H1 (cell line): ENCODE measurements at regions not wholly inside any gene's neighbourhood (a gene's known extent, or its start where the extent isn't known, plus 50 kb on each side); places are given as distances from the start of the nearest gene placed in this dataset.
"Not testable (repeated sequence)": the region's sequence is repeated elsewhere in the genome, so short reads cannot be mapped to it uniquely, and the experiment has no call there.

Experiments used
- CTCF ChIA-PET: fragments of 300-600 bp; sonication (Branson Sonifier 250); formaldehyde crosslinking; loops from one replicate; lab custom pipeline; 2021; ENCODE audit not compliant: partially characterized antibody; lab: Charles Lee
- POLR2A ChIA-PET: fragments of 300-600 bp; sonication (Branson Sonifier 250); formaldehyde crosslinking; loops from one replicate; lab custom pipeline; 2021; ENCODE audit warnings: inconsistent platforms; ENCODE audit not compliant: partially characterized antibody; lab: Charles Lee
- DNase-seq, 2 experiments: peaks; one replicate each; pipeline versions ENCODE4 v3.0.0 to v3.0.0-alpha.2; 2010 to 2022; ENCODE audit warnings: low spot score in 2 of 2, low read depth in 1 of 2, mixed read lengths in 1 of 2
- FAIRE-seq: peaks from 2 replicates; lab custom pipeline; 2011; peaks lifted over from hg19 to GRCh38; lab: Jason Lieb, UNC
- H2AFZ ChIP-seq: 2 replicates; pipeline ENCODE4 v1.8.1; 2012; ENCODE audit warnings: low read length, inconsistent platforms
- H2AK5ac ChIP-seq: 2 replicates; pipeline ENCODE4 v1.6.1; 2013; ENCODE audit warnings: low read depth, low read length
- H2BK120ac ChIP-seq: replicated peaks from 2 replicates; pipeline ENCODE3; 2013; ENCODE audit warnings: low read depth, low read length, inconsistent platforms
- H2BK12ac ChIP-seq: 2 replicates; pipeline ENCODE4 v1.6.1; 2013; ENCODE audit warnings: low read depth, low read length
- H2BK15ac ChIP-seq: 2 replicates; pipeline ENCODE4 v1.6.1; 2013; ENCODE audit warnings: low read length
- H2BK20ac ChIP-seq: 2 replicates; pipeline ENCODE4 v1.6.1; 2013; ENCODE audit warnings: low read length
- H2BK5ac ChIP-seq: 2 replicates; pipeline ENCODE4 v1.6.1; 2013; ENCODE audit warnings: low read depth, low read length
- H3K14ac ChIP-seq: 2 replicates; pipeline ENCODE4 v1.6.1; 2013; ENCODE audit warnings: inconsistent platforms; ENCODE audit not compliant: insufficient read length
- H3K18ac ChIP-seq: 2 replicates; pipeline ENCODE4 v1.6.1; 2013; ENCODE audit warnings: low read length; ENCODE audit errors: extremely low read depth
- H3K23ac ChIP-seq: 2 replicates; pipeline ENCODE4 v1.6.1; 2013; ENCODE audit warnings: inconsistent platforms; ENCODE audit not compliant: insufficient read length
- H3K23me2 ChIP-seq: 2 replicates; pipeline ENCODE4 v1.6.1; 2013; ENCODE audit warnings: low read depth, low read length
- H3K27ac ChIP-seq: 2 replicates; pipeline ENCODE4 v1.6.1; 2011; ENCODE audit warnings: low read depth, low read length, inconsistent platforms
- H3K27me3 ChIP-seq, 4 experiments: replicated peaks in 1 of 4; 1 replicate in 1 of 4; 2 replicates in 3 of 4; pipeline versions ENCODE4 v1.6.1 to v1.8.1; 2011 to 2013; ENCODE audit warnings: low read length in 3 of 4, mild to moderate bottlenecking in 3 of 4, inconsistent platforms in 2 of 4, mixed read lengths in 2 of 4, moderate library complexity in 1 of 4; ENCODE audit not compliant: control insufficient read depth in 3 of 4, insufficient read depth in 3 of 4; ENCODE audit errors: extremely low read depth in 1 of 4
- H3K36me3 ChIP-seq, 4 experiments: 2 replicates each; pipeline versions ENCODE4 v1.6.1 to v1.8.1; 2011 to 2013; ENCODE audit warnings: mild to moderate bottlenecking in 4 of 4, low read length in 3 of 4, moderate library complexity in 2 of 4, control low read depth in 1 of 4, inconsistent platforms in 1 of 4; ENCODE audit not compliant: insufficient read depth in 4 of 4, control insufficient read depth in 2 of 4
- H3K4ac ChIP-seq: replicated peaks from 2 replicates; pipeline ENCODE3; 2013; ENCODE audit warnings: low read length, low read depth, mixed read lengths, inconsistent platforms; ENCODE audit not compliant: insufficient read length
- H3K4me1 ChIP-seq, 4 experiments: replicated peaks in 1 of 4; 1 replicate in 1 of 4; 2 replicates in 3 of 4; pipeline versions ENCODE4 v1.6.1 to v1.8.1; 2011 to 2013; ENCODE audit warnings: low read length in 3 of 4, inconsistent platforms in 2 of 4, mixed read lengths in 1 of 4; ENCODE audit not compliant: insufficient read depth in 4 of 4, control insufficient read depth in 3 of 4
- H3K4me2 ChIP-seq, 2 experiments: 2 replicates each; pipeline versions ENCODE4 v1.6.1 to v1.8.1; 2011 to 2013; ENCODE audit warnings: low read depth in 2 of 2, low read length in 2 of 2, control low read depth in 1 of 2, inconsistent platforms in 1 of 2, mild to moderate bottlenecking in 1 of 2; ENCODE audit not compliant: insufficient read depth in 1 of 2
- H3K4me3 ChIP-seq, 4 experiments: fragments of 200-600, 300-600 bp in 1 of 4; sonication (generic), shearing (Covaris generic), sonication (Bioruptor Twin) in 1 of 4; 2 replicates each; pipeline versions ENCODE4 v1.5.1 to v1.8.1; 2011 to 2016; ENCODE audit warnings: low read length in 4 of 4, low read depth in 3 of 4, control low read depth in 2 of 4, inconsistent platforms in 2 of 4, mild to moderate bottlenecking in 2 of 4, mixed read lengths in 1 of 4, moderate library complexity in 1 of 4; ENCODE audit not compliant: insufficient read depth in 2 of 4; ENCODE audit errors: extremely low read depth in 1 of 4
- H3K56ac ChIP-seq: replicated peaks from 2 replicates; pipeline ENCODE3; 2013; ENCODE audit warnings: low read depth, mild to moderate bottlenecking, mixed read lengths, low read length, inconsistent platforms; ENCODE audit not compliant: insufficient read length
- H3K79me1 ChIP-seq: 2 replicates; pipeline ENCODE4 v1.6.1; 2013; ENCODE audit warnings: low read depth, low read length, control low read depth
- H3K79me2 ChIP-seq, 2 experiments: 2 replicates each; pipeline versions ENCODE4 v1.6.1 to v1.8.1; 2012 to 2013; ENCODE audit warnings: low read length in 2 of 2, mild to moderate bottlenecking in 2 of 2, inconsistent platforms in 1 of 2; ENCODE audit not compliant: insufficient read depth in 2 of 2, control insufficient read depth in 1 of 2
- H3K9ac ChIP-seq, 4 experiments: replicated peaks in 1 of 4; 1 replicate in 1 of 4; 2 replicates in 3 of 4; pipeline versions ENCODE4 v1.6.1 to v1.8.1; 2011 to 2013; ENCODE audit warnings: low read depth in 3 of 4, low read length in 3 of 4, control low read depth in 2 of 4, mild to moderate bottlenecking in 2 of 4, moderate library complexity in 2 of 4, inconsistent platforms in 1 of 4; ENCODE audit errors: extremely low read depth in 1 of 4
- H3K9me3 ChIP-seq, 2 experiments: 2 replicates each; pipeline versions ENCODE4 v1.6.1 to v1.8.1; 2012 to 2013; ENCODE audit warnings: mild to moderate bottlenecking in 2 of 2, moderate library complexity in 2 of 2, control low read depth in 1 of 2, inconsistent platforms in 1 of 2, low read depth in 1 of 2, low read length in 1 of 2, mixed read lengths in 1 of 2; ENCODE audit not compliant: insufficient read depth in 2 of 2
- H4K20me1 ChIP-seq, 2 experiments: replicated peaks in 1 of 2; 2 replicates each; pipeline versions ENCODE3 to v1.8.1; 2011 to 2013; ENCODE audit warnings: inconsistent platforms in 2 of 2, low read length in 2 of 2, mild to moderate bottlenecking in 1 of 2; ENCODE audit not compliant: insufficient read depth in 2 of 2, control insufficient read depth in 1 of 2
- H4K5ac ChIP-seq: 2 replicates; pipeline ENCODE4 v1.6.1; 2013; ENCODE audit warnings: low read length, low read depth, mixed read lengths, inconsistent platforms; ENCODE audit not compliant: insufficient read length
- H4K8ac ChIP-seq: 2 replicates; pipeline ENCODE4 v1.8.0; 2013; ENCODE audit warnings: mild to moderate bottlenecking, moderate library complexity, low read length, inconsistent platforms; ENCODE audit not compliant: insufficient read depth; ENCODE audit errors: extremely low read depth
- H4K91ac ChIP-seq: replicated peaks from 2 replicates; pipeline ENCODE3; 2013; ENCODE audit warnings: low read length, mixed read lengths, inconsistent platforms; ENCODE audit not compliant: insufficient read length
- ASH2L ChIP-seq: fragments of 200-600, 300-600 bp; sonication (generic); IDR thresholded peaks from one replicate; pipeline ENCODE4 v1.7.1; 2017; ENCODE audit warnings: low read length
- JUND ChIP-seq: IDR thresholded peaks from 2 replicates; pipeline ENCODE4 v1.6.1; 2011; ENCODE audit warnings: mild to moderate bottlenecking, improper control_type of control experiment, low read length
- RAD21 ChIP-seq, 2 experiments: IDR thresholded peaks in 1 of 2; conservative IDR thresholded peaks in 1 of 2; 2 replicates each; pipeline ENCODE4 v1.6.1; 2011; ENCODE audit warnings: low read depth in 2 of 2, low read length in 2 of 2, improper control_type of control experiment in 1 of 2, inconsistent platforms in 1 of 2, mild to moderate bottlenecking in 1 of 2, moderate library complexity in 1 of 2
- RNF2 ChIP-seq: fragments of 200-900, 300-1000 bp; sonication (generic); IDR thresholded peaks from 2 replicates; pipeline ENCODE4 v1.7.1; 2016; ENCODE audit warnings: borderline replicate concordance, low read depth, mild to moderate bottlenecking, antibody characterized with exemption, low read length; ENCODE audit not compliant: poor library complexity, severe bottlenecking; ENCODE audit errors: missing control alignments
- SAP30 ChIP-seq: fragments of 300-600 bp; sonication (generic); IDR thresholded peaks from 2 replicates; pipeline ENCODE4 v1.7.1; 2012; ENCODE audit warnings: low read length, moderate library complexity, mild to moderate bottlenecking, inconsistent platforms; ENCODE audit not compliant: insufficient read depth, insufficient replicate concordance
- WGBS, 2 experiments: shearing (Covaris generic) in 1 of 2; methylation state at CpG; one replicate each; pipeline versions ENCODE4 v1.1.6 to v1.1.7; 2013 to 2015; ENCODE audit warnings: low lambda C conversion rate in 2 of 2, mixed read lengths in 2 of 2, inconsistent platforms in 1 of 2, low coverage in 1 of 2, missing lambda C conversion rate in 1 of 2; ENCODE audit not compliant: insufficient replicate concordance in 2 of 2, insufficient coverage in 1 of 2, insufficient read length in 1 of 2; ENCODE audit errors: extremely low coverage in 1 of 2, missing lambda C conversion rate in 1 of 2; 5-methylcytosine and 5-hydroxymethylcytosine counted together
- TF ChIP-seq, protein P1 (sequence below), 3 experiments: IDR thresholded peaks; 1 replicate in 2 of 3; 2 replicates in 1 of 3; pipeline versions ENCODE4 v1.5.1 to v1.6.1; 2011; ENCODE audit warnings: low read length in 3 of 3, mild to moderate bottlenecking in 3 of 3, inconsistent platforms in 2 of 3, low read depth in 1 of 3, moderate library complexity in 1 of 3; ENCODE audit not compliant: insufficient read depth in 1 of 3; ENCODE audit errors: control extremely low read depth in 1 of 3

DNA sequence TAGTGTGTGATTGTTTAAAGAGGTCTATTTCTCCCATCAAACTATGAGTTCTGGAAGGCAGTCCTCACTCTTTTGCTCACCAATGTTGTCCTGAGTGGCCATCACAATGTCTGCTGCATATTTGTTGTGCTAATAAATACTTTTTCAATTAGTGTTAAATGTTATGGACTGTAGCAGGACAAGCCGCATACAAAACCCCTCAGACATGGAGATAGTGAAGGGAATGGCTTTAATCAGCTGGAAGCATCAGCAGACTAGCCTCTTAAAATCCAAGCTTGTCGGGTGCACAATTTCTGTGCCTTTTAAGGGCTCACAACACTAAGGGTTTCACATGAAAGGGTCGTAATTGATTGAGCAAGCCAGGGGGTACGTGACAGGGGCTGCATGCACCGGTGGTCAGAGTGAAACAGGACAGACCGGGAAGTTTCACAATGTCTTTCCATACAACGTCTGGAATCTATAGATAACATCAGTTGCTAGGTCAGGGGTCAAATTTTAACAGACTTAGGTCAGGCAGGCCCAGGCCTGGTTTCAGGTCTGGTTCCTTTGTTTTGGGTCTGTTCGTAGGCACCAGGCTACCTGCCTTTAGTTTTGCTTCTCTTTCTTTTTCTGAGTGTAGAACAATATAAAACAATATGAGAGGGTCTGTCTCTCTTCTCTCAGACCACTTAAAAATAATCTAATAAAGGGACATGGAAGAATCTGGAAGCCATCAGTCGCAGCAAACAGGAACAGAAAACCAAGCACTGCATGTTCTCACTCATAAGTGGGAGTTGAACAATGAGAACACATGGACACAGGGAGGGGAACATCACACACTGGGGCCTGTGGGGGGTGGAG lies 327.6 kb upstream of the HTR1E start (continued):
- no peak for TF ChIP-seq SAP30
- TF ChIP-seq RAD21 (IDR thresholded peaks at IDR 0.05 in 1 of 2, conservative IDR thresholded peaks at IDR 0.05 in 1 of 2; ENCODE audit: low read depth in 2 of 2, low read length in 2 of 2), result no peak
- no peak for TF ChIP-seq ASH2L
- TF ChIP-seq, protein P1, sequence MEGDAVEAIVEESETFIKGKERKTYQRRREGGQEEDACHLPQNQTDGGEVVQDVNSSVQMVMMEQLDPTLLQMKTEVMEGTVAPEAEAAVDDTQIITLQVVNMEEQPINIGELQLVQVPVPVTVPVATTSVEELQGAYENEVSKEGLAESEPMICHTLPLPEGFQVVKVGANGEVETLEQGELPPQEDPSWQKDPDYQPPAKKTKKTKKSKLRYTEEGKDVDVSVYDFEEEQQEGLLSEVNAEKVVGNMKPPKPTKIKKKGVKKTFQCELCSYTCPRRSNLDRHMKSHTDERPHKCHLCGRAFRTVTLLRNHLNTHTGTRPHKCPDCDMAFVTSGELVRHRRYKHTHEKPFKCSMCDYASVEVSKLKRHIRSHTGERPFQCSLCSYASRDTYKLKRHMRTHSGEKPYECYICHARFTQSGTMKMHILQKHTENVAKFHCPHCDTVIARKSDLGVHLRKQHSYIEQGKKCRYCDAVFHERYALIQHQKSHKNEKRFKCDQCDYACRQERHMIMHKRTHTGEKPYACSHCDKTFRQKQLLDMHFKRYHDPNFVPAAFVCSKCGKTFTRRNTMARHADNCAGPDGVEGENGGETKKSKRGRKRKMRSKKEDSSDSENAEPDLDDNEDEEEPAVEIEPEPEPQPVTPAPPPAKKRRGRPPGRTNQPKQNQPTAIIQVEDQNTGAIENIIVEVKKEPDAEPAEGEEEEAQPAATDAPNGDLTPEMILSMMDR (IDR thresholded peaks at IDR 0.05; ENCODE audit: control extremely low read depth in 1 of 3, insufficient read depth in 1 of 3, low read depth in 1 of 3, low read length in 3 of 3), result no peak
- no peak for TF ChIP-seq RNF2
- no peak for TF ChIP-seq JUND

DNA sequence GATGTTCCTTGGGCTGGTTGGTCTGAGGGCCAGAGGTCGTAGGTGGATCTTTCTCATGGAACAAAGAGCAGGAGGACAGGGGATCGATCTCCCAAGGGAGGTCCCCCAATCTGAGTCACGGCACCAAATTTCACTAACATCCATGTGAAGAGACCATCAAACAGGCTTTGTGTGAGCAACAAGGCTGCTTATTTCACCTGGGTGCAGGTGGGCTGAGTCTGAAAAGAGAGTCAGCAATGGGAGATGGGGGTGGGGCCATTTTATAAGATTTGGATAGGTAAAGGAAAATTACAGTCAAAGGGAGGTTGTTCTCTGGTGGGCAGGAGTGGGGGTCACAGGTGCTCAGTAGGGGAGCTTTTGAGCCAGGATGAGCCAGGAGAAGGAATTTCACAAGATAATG lies 334.0 kb upstream of the HTR1E start:
- H3K18ac ChIP-seq, H2BK20ac ChIP-seq, H2BK12ac ChIP-seq, H3K79me2 ChIP-seq, FAIRE-seq, H3K23ac ChIP-seq, H3K27ac ChIP-seq, H4K91ac ChIP-seq, H3K9ac ChIP-seq, H3K4me3 ChIP-seq, H2BK5ac ChIP-seq, H3K4me2 ChIP-seq, H3K9me3 ChIP-seq, H3K4ac ChIP-seq, H2BK15ac ChIP-seq, CTCF ChIA-PET, POLR2A ChIA-PET, H3K4me1 ChIP-seq, H3K36me3 ChIP-seq, H3K27me3 ChIP-seq, H4K5ac ChIP-seq, H4K20me1 ChIP-seq, DNase-seq, H2AK5ac ChIP-seq, H2BK120ac ChIP-seq, H3K14ac ChIP-seq, H3K56ac ChIP-seq, H4K8ac ChIP-seq, H3K79me1 ChIP-seq, H2AFZ ChIP-seq, H3K23me2 ChIP-seq: not testable (repeated sequence)
- 89% methylated on average over 3 of the region's 3 CpGs; no CpG with 5 or more reads in 1 of the 2 experiments for WGBS, 2 experiments
